ENCODE measurements at regions not wholly inside any gene's neighbourhood (a gene's known extent, or its start where the extent isn't known, plus 50 kb on each side); places are given as distances from the start of the nearest gene placed in this dataset.

DNA sequence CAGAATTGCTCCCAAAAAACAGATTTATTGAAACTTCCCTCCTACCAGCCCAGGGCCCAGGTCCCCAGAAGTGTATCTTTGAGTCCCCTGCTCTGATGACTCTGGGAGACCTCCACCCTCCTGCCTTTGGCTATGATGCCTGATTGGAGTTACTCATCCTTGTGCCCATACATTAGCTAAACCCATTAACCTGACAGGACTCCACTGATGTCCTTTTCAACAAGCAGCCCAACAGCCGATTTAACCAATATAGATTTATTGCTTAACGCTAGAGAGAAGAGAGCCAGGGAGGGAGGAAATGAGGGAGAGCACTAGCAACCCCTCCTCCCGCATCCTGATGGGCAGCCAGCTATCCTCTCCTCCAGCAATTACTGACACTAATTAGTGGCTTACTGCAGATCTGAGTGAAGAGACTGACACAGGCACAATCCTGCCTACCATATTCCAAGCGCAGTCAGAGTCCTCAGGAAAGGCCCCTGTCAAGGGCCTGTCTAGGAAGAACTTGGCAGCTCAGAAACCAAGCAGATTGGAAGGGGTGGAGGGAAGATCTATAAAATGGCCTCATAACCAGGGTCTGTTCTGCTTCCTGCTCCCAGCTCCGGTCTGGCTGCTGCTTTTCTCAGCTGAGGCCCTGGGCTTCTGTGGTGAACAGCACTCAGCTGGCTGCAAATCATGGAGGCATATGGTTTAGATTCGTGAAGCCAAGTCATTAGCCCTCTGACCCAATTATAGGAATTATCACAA, 484.5 kb upstream of the DAB1 start:
- no peaks in the 10 kb centered on the region for H3K27me3 ChIP-seq (ENCODE audit: insufficient read depth, low read length)
- H4K20me1 ChIP-seq (ENCODE audit: insufficient read depth) = no peaks in the 10 kb centered on the region
- intact Hi-C loops (cut with micrococcal nuclease) = no loop called here
- no peak for DNase-seq (ENCODE audit: low read depth, low spot score)
- TF ChIP-seq EGR1 (IDR thresholded peaks at IDR 0.05; ENCODE audit: low read depth) (no peak), CTCF (IDR thresholded peaks at IDR 0.05 in 2 of 3, conservative IDR thresholded peaks at IDR 0.05 in 1 of 3; ENCODE audit: borderline replicate concordance in 1 of 3, insufficient read depth in 1 of 3, low read depth in 2 of 3, low read length in 2 of 3) (no peak), ZFX (IDR thresholded peaks at IDR 0.05) (no peak), SRF (IDR thresholded peaks at IDR 0.05; ENCODE audit: low read depth) (no peak), ZNF274 (IDR thresholded peaks at IDR 0.05; ENCODE audit: low read depth, low read length) (no peak), SP1 (IDR thresholded peaks at IDR 0.05; ENCODE audit: low read depth) (no peak), EZH2phosphoT487 (IDR thresholded peaks at IDR 0.05; ENCODE audit: borderline replicate concordance) (no peak), CBX3 (IDR thresholded peaks at IDR 0.05; ENCODE audit: low read depth) (no peak), ELF1 (IDR thresholded peaks at IDR 0.05; ENCODE audit: borderline replicate concordance, low read depth) (no peak), ZBTB33 (IDR thresholded peaks at IDR 0.05; ENCODE audit: extremely low read depth, insufficient replicate concordance, low read length) (no peak), JUND (IDR thresholded peaks at IDR 0.05) (no peak), YY1 (IDR thresholded peaks at IDR 0.05; ENCODE audit: extremely low read depth, insufficient replicate concordance, low read depth, low read length) (no peak), POLR2A (IDR thresholded peaks at IDR 0.05; ENCODE audit: borderline replicate concordance, extremely low read depth, insufficient read depth, insufficient read length) (no peak), MAX (IDR thresholded peaks at IDR 0.05) (no peak), REST (IDR thresholded peaks at IDR 0.05; ENCODE audit: low read depth) (no peak)
- TF ChIP-seq, protein P1, sequence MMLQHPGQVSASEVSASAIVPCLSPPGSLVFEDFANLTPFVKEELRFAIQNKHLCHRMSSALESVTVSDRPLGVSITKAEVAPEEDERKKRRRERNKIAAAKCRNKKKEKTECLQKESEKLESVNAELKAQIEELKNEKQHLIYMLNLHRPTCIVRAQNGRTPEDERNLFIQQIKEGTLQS (IDR thresholded peaks at IDR 0.05) = no peak
- H3K36me3 ChIP-seq (ENCODE audit: control insufficient read depth in 1 of 2, insufficient read depth in 2 of 2, low read length in 2 of 2) = no peaks in the 10 kb centered on the region
- H2AFZ ChIP-seq (ENCODE audit: low read depth, low read length, poor library complexity, severe bottlenecking) = no peak overlapping the region
- H3K9me2 ChIP-seq (ENCODE audit: insufficient read depth) = no peaks in the 10 kb centered on the region
- POLR2A ChIA-PET = no interaction called here
- no peak for ATAC-seq
- no peaks in the 10 kb centered on the region for H3K79me2 ChIP-seq (ENCODE audit: insufficient read depth, low read length)
- no peak overlapping the region for H3K4me3 ChIP-seq (replicated peaks in 1 of 2; ENCODE audit: low read depth in 1 of 2, low read length in 2 of 2)
- no peak overlapping the region for H3K9ac ChIP-seq (ENCODE audit: low read length)
- H3K9me3 ChIP-seq (ENCODE audit: control insufficient read depth in 1 of 2, insufficient read depth in 1 of 2, low read depth in 1 of 2, low read length in 2 of 2) = no peaks in the 10 kb centered on the region
- H3K4me2 ChIP-seq (ENCODE audit: low read length) = no peak overlapping the region
- H3K27ac ChIP-seq (ENCODE audit: low read depth, low read length) = no peak overlapping the region
- H3K4me1 ChIP-seq (ENCODE audit: control insufficient read depth in 1 of 2, insufficient read depth in 2 of 2, low read length in 2 of 2) = no peaks in the 10 kb centered on the region
- BruUV-seq (replicated peaks) = no TSS peak
- CTCF ChIA-PET = no interaction called here
- RAD21 ChIA-PET (ENCODE audit: low non-redundant PET in 1 of 2, low total read pairs in 2 of 2, uncharacterized antibody in 2 of 2, unreplicated experiment in 2 of 2) = no interaction called here
